KMS-11 (cell line): ENCODE measurements at regions not wholly inside any gene's neighbourhood (a gene's known extent, or its start where the extent isn't known, plus 50 kb on each side); places are given as distances from the start of the nearest gene placed in this dataset.

ENCODE experiments used
- H2AFZ ChIP-seq: fragments of 200-600 bp; sonication (generic); 2 replicates; pipeline ENCODE4 v1.6.1; 2016; ENCODE audit warnings: antibody characterized with exemption, mixed run types, low read depth
- H3K27ac ChIP-seq: fragments of 200-600 bp; sonication (generic); 2 replicates; pipeline ENCODE4 v1.6.1; 2016; ENCODE audit warnings: mild to moderate bottlenecking, mixed run types
- H3K27me3 ChIP-seq: fragments of 200-600 bp; sonication (generic); 2 replicates; pipeline ENCODE4 v1.6.1; 2017; ENCODE audit warnings: mild to moderate bottlenecking, low read depth, mixed run types, moderate library complexity; ENCODE audit not compliant: insufficient read depth
- H3K36me3 ChIP-seq: fragments of 200-600 bp; sonication (generic); 2 replicates; pipeline ENCODE4 v1.6.1; 2017; ENCODE audit warnings: mild to moderate bottlenecking, mixed run types; ENCODE audit not compliant: insufficient read depth
- H3K4me1 ChIP-seq: fragments of 200-600 bp; sonication (generic); 2 replicates; pipeline ENCODE4 v1.6.1; 2016; ENCODE audit warnings: mild to moderate bottlenecking, low read depth, mixed run types; ENCODE audit not compliant: poor library complexity, severe bottlenecking
- H3K4me2 ChIP-seq: fragments of 200-600 bp; sonication (generic); 2 replicates; pipeline ENCODE4 v1.7.0; 2016; ENCODE audit warnings: mild to moderate bottlenecking, mixed run types
- H3K4me3 ChIP-seq: fragments of 200-600 bp; sonication (generic); IDR thresholded peaks from 2 replicates; pipeline ENCODE4 v1.6.1; 2017; ENCODE audit warnings: low read depth, low read length, mixed read lengths; ENCODE audit not compliant: insufficient read depth
- H3K79me2 ChIP-seq: fragments of 200-600 bp; sonication (generic); 2 replicates; pipeline ENCODE4 v1.6.1; 2016; ENCODE audit warnings: low read depth, mixed run types; ENCODE audit not compliant: insufficient read depth
- H3K9ac ChIP-seq: fragments of 200-600 bp; sonication (generic); 2 replicates; pipeline ENCODE4 v1.6.1; 2016; ENCODE audit warnings: mild to moderate bottlenecking, mixed run types
- H4K20me1 ChIP-seq: fragments of 200-600 bp; sonication (generic); 2 replicates; pipeline ENCODE4 v1.6.1; 2016; ENCODE audit warnings: mild to moderate bottlenecking, mixed run types; ENCODE audit not compliant: insufficient read depth
- CTCF ChIP-seq: fragments of 200-600 bp; sonication (generic); conservative IDR thresholded peaks from 2 replicates; pipeline ENCODE4 v1.6.1; 2017; ENCODE audit warnings: low read depth, mild to moderate bottlenecking, antibody characterized with exemption, low read length, moderate library complexity, mixed read lengths

- H3K4me2 ChIP-seq: no peak overlapping the region
- TF ChIP-seq CTCF: no peak
- H3K4me1 ChIP-seq: no peaks in the 10 kb centered on the region
- no peak overlapping the region for H3K4me3 ChIP-seq
- no peaks in the 10 kb centered on the region for H3K79me2 ChIP-seq
- no peaks in the 10 kb centered on the region for H3K36me3 ChIP-seq
- no peak overlapping the region for H3K9ac ChIP-seq
- H2AFZ ChIP-seq: no peak overlapping the region
- no peaks in the 10 kb centered on the region for H4K20me1 ChIP-seq
- no peaks in the 10 kb centered on the region for H3K27me3 ChIP-seq
- H3K27ac ChIP-seq: no peak overlapping the region
These were observed 762.0 kb downstream of the GBE1 start for GRCh38 chr3:80999481-80999880.

GRCh38 chr3:80998022-80998421, 763.4 kb downstream of the GBE1 start:
- H3K4me1 ChIP-seq: no peaks in the 10 kb centered on the region
- no peak for TF ChIP-seq CTCF
- no peaks in the 10 kb centered on the region for H3K36me3 ChIP-seq

GRCh38 chr3:80997622-80998021, 763.8 kb downstream of the GBE1 start:
- TF ChIP-seq CTCF: no peak
- no peaks in the 10 kb centered on the region for H3K4me1 ChIP-seq
- H3K27me3 ChIP-seq: no peaks in the 10 kb centered on the region
- no peaks in the 10 kb centered on the region for H3K79me2 ChIP-seq
- no peaks in the 10 kb centered on the region for H3K36me3 ChIP-seq
- no peak overlapping the region for H3K9ac ChIP-seq
- no peak overlapping the region for H2AFZ ChIP-seq
- H4K20me1 ChIP-seq: no peaks in the 10 kb centered on the region
- no peak overlapping the region for H3K4me3 ChIP-seq
- no peak overlapping the region for H3K27ac ChIP-seq
- H3K4me2 ChIP-seq: no peak overlapping the region

More at GRCh38 chr3:80998022-80998421, 763.4 kb downstream of the GBE1 start:
- H3K4me2 ChIP-seq: no peak overlapping the region
- no peaks in the 10 kb centered on the region for H4K20me1 ChIP-seq
- no peak overlapping the region for H3K9ac ChIP-seq
- no peak overlapping the region for H3K4me3 ChIP-seq
- H3K27ac ChIP-seq: no peak overlapping the region
- H3K27me3 ChIP-seq: no peaks in the 10 kb centered on the region
- H3K79me2 ChIP-seq: no peaks in the 10 kb centered on the region
- H2AFZ ChIP-seq: no peak overlapping the region

- no peak for TF ChIP-seq CTCF
- no peaks in the 10 kb centered on the region for H3K79me2 ChIP-seq
- H3K4me1 ChIP-seq: no peaks in the 10 kb centered on the region
- no peaks in the 10 kb centered on the region for H3K36me3 ChIP-seq
- no peaks in the 10 kb centered on the region for H4K20me1 ChIP-seq
- no peak overlapping the region for H3K9ac ChIP-seq
- no peak overlapping the region for H3K27ac ChIP-seq
- H3K4me3 ChIP-seq: no peak overlapping the region
- H2AFZ ChIP-seq: no peak overlapping the region
- no peaks in the 10 kb centered on the region for H3K27me3 ChIP-seq
- no peak overlapping the region for H3K4me2 ChIP-seq
These were observed 766.7 kb downstream of the GBE1 start for GRCh38 chr3:80994767-80995166.
